A673 (cell line): ENCODE measurements at regions not wholly inside any gene's neighbourhood (a gene's known extent, or its start where the extent isn't known, plus 50 kb on each side); places are given as distances from the start of the nearest gene placed in this dataset.

ENCODE experiments used
- EZH2 ChIP-seq: fragments of 200-600 bp; sonication (generic); IDR thresholded peaks from 2 replicates; pipeline ENCODE4 v1.6.1; 2017; ENCODE audit warnings: borderline replicate concordance, low read depth, mild to moderate bottlenecking, mixed read lengths, antibody characterized with exemption, low read length; ENCODE audit not compliant: poor library complexity, severe bottlenecking
- TF ChIP-seq, protein P1 (sequence below): fragments of 300-800, 200-600 bp; sonication (generic); conservative IDR thresholded peaks from 2 replicates; pipeline ENCODE4 v1.5.1; 2017; ENCODE audit warnings: low read depth, mild to moderate bottlenecking, antibody characterized with exemption, low read length, moderate library complexity, mixed read lengths

DNA sequence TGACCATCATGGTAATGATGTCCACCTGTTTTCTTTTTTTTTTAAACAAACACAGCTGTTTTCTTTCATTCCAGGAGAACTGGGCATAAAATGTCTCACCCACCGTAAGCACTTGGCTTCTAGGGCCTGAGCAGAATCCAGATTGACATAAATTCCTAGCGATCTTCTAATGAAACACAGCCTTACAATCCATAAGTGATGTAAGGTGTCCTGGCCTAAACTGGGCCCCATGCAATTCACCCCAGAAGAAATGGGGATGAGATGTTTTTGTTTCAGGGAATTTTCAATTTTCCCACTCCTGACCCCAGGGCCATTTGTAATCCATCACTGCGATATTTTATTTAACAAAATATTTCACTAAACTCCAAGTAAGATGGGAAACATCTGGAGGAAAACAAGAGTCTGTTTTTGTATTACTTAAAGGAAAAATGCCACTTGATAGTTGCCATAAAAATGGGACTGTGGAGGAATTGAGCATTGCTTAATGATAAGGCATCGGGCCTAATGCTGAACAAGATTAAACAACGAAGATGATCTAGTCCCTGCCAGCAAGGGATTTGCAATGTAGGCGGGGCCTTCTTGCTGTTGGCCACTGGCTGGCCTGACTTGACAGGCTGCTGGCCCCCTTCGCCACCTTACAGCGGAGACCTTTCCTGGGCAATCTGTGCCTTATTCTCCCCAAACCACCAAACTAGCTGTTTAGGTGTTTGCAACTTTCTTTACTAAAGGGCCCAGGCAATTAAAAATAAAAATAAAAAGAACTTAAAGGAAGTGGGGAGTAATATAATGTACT lies 183.7 kb downstream of the CD109 start:
- no peak for TF ChIP-seq EZH2
- TF ChIP-seq, protein P1, sequence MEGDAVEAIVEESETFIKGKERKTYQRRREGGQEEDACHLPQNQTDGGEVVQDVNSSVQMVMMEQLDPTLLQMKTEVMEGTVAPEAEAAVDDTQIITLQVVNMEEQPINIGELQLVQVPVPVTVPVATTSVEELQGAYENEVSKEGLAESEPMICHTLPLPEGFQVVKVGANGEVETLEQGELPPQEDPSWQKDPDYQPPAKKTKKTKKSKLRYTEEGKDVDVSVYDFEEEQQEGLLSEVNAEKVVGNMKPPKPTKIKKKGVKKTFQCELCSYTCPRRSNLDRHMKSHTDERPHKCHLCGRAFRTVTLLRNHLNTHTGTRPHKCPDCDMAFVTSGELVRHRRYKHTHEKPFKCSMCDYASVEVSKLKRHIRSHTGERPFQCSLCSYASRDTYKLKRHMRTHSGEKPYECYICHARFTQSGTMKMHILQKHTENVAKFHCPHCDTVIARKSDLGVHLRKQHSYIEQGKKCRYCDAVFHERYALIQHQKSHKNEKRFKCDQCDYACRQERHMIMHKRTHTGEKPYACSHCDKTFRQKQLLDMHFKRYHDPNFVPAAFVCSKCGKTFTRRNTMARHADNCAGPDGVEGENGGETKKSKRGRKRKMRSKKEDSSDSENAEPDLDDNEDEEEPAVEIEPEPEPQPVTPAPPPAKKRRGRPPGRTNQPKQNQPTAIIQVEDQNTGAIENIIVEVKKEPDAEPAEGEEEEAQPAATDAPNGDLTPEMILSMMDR, result no peak
